ENCODE measurements at regions not wholly inside any gene's neighbourhood (a gene's known extent, or its start where the extent isn't known, plus 50 kb on each side); places are given as distances from the start of the nearest gene placed in this dataset.

DNA sequence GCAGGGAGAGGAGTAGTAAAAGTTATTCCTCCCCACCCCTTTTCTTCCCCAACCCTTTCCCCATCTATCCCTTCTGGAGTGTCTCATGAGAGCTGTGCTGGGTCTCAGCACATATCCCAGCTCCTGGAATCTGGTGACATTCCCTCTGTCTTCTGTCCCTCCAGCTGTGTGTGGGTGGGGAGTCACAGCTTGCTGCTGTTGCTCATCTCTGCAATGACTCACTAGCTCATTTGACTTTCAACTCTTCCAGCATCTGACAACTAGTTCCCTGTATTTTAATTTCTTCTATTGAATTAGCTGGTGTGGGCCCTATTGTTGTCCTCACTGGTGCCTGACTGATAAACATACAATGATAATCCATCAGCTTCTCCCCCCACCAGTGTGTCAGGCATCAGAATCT lies 198.9 kb upstream of the AUTS2 start:
- TF ChIP-seq EP300 (IDR thresholded peaks at IDR 0.05), result no peak
- no peak for TF ChIP-seq POLR2A (IDR thresholded peaks at IDR 0.05)
